NT2/D1 (cell line): ENCODE measurements at regions not wholly inside any gene's neighbourhood (a gene's known extent, or its start where the extent isn't known, plus 50 kb on each side); places are given as distances from the start of the nearest gene placed in this dataset.

Experiments used
- SUZ12 ChIP-seq: IDR thresholded peaks from 2 replicates; pipeline ENCODE4 v1.6.1; 2011; ENCODE audit not compliant: insufficient read length, insufficient read depth; ENCODE audit errors: extremely low read depth
- YY1 ChIP-seq: IDR thresholded peaks from 2 replicates; pipeline ENCODE4 v1.6.1; 2011; ENCODE audit not compliant: insufficient read length, insufficient read depth
- ZNF274 ChIP-seq: IDR thresholded peaks from 2 replicates; pipeline ENCODE4 v1.6.1; 2011; ENCODE audit warnings: mild to moderate bottlenecking, low read depth, low read length

- TF ChIP-seq SUZ12, result no peak
- no peak for TF ChIP-seq YY1
- no peak for TF ChIP-seq ZNF274
Observed at GRCh38 chr17:64742326-64742725, 80.2 kb upstream of the SMURF2 start.
